GM21381 (cell line): ENCODE measurements at regions not wholly inside any gene's neighbourhood (a gene's known extent, or its start where the extent isn't known, plus 50 kb on each side); places are given as distances from the start of the nearest gene placed in this dataset.

Experiments used
- ATAC-seq: cut with Tn5 transposase; IDR thresholded peaks from one replicate; pipeline ENCODE4 v1.9.1; 2021; ENCODE audit warnings: mild to moderate bottlenecking, moderate library complexity; ENCODE audit not compliant: unreplicated experiment

GRCh38 chr5:34582371-34582770 lies 73.8 kb upstream of the RAI14 start:
- no peak for ATAC-seq

- ATAC-seq = no peak
Measured at GRCh38 chr5:34583167-34583566, 73.0 kb upstream of the RAI14 start.

GRCh38 chr5:34584165-34584564 lies 72.0 kb upstream of the RAI14 start:
- ATAC-seq = no peak

- no peak for ATAC-seq
Measured at GRCh38 chr5:34585601-34586104, 70.5 kb upstream of the RAI14 start.

GRCh38 chr5:34586117-34586885 lies 69.8 kb upstream of the RAI14 start:
- ATAC-seq = no peak

- no peak for ATAC-seq
Measured at GRCh38 chr5:34587355-34588241, 68.5 kb upstream of the RAI14 start.

GRCh38 chr5:34589832-34590231 lies 66.3 kb upstream of the RAI14 start:
- ATAC-seq = no peak

- ATAC-seq = no peak
Measured at GRCh38 chr5:34591723-34592122, 64.4 kb upstream of the RAI14 start.

GRCh38 chr5:34597034-34598027 lies 58.8 kb upstream of the RAI14 start:
- no peak for ATAC-seq

GRCh38 chr5:34598177-34598794 lies 57.8 kb upstream of the RAI14 start:
- no peak for ATAC-seq

GRCh38 chr5:34599471-34600117 lies 56.5 kb upstream of the RAI14 start:
- ATAC-seq = no peak

- no peak for ATAC-seq
Measured at GRCh38 chr5:34600118-34600493, 56.0 kb upstream of the RAI14 start.

GRCh38 chr5:34603378-34603777 lies 52.8 kb upstream of the RAI14 start:
- ATAC-seq = no peak

GRCh38 chr5:34604119-34604675 lies 51.9 kb upstream of the RAI14 start:
- ATAC-seq = no peak

- ATAC-seq = no peak
Measured at GRCh38 chr5:34606101-34606500, 50.0 kb upstream of the RAI14 start.
